ENCODE measurements at regions not wholly inside any gene's neighbourhood (a gene's known extent, or its start where the extent isn't known, plus 50 kb on each side); places are given as distances from the start of the nearest gene placed in this dataset.

- Histone ChIP-seq H3K4me3 (ENCODE audit: low read depth, low read length) (no peak overlapping the region), H3K27me3 (ENCODE audit: control insufficient read depth, insufficient read depth, low read length) (no peaks in the 10 kb centered on the region), H3K9ac (no peak overlapping the region), H3K36me3 (ENCODE audit: control insufficient read depth, insufficient read depth, low read length) (no peaks in the 10 kb centered on the region), H3K9me3 (ENCODE audit: control insufficient read depth, low read length) (no peaks in the 10 kb centered on the region), H3K27ac (no peak overlapping the region), H3K79me2 (no peaks in the 10 kb centered on the region), H2AFZ (no peak overlapping the region), H3K4me2 (ENCODE audit: low read length) (no peak overlapping the region), H3K4me1 (no peaks in the 10 kb centered on the region)
- no peak for TF ChIP-seq CTCF (IDR thresholded peaks at IDR 0.05)
Observed at GRCh38 chr3:22353126-22353525, 602.1 kb upstream of the ZNF385D start.

- no peak overlapping the region for H3K4me2 ChIP-seq (ENCODE audit: low read length)
- no peak for TF ChIP-seq CTCF (IDR thresholded peaks at IDR 0.05)
- no peak overlapping the region for H3K4me3 ChIP-seq (ENCODE audit: low read depth, low read length)
- no peaks in the 10 kb centered on the region for H3K9me3 ChIP-seq (ENCODE audit: control insufficient read depth, low read length)
- no peak overlapping the region for H3K27ac ChIP-seq
- no peak overlapping the region for H3K9ac ChIP-seq
- no peaks in the 10 kb centered on the region for H3K27me3 ChIP-seq (ENCODE audit: control insufficient read depth, insufficient read depth, low read length)
- no peaks in the 10 kb centered on the region for H3K4me1 ChIP-seq
- no peaks in the 10 kb centered on the region for H3K79me2 ChIP-seq
- no peaks in the 10 kb centered on the region for H3K36me3 ChIP-seq (ENCODE audit: control insufficient read depth, insufficient read depth, low read length)
- H2AFZ ChIP-seq, result no peak overlapping the region
Observed at GRCh38 chr3:22358334-22358733, 607.3 kb upstream of the ZNF385D start.

GRCh38 chr3:22360164-22360563, 609.2 kb upstream of the ZNF385D start:
- Histone ChIP-seq H3K79me2 (no peaks in the 10 kb centered on the region), H3K9ac (no peak overlapping the region), H2AFZ (no peak overlapping the region), H3K27me3 (ENCODE audit: control insufficient read depth, insufficient read depth, low read length) (no peaks in the 10 kb centered on the region), H3K4me3 (ENCODE audit: low read depth, low read length) (no peak overlapping the region), H3K36me3 (ENCODE audit: control insufficient read depth, insufficient read depth, low read length) (no peaks in the 10 kb centered on the region), H3K4me1 (no peaks in the 10 kb centered on the region), H3K4me2 (ENCODE audit: low read length) (no peak overlapping the region), H3K9me3 (ENCODE audit: control insufficient read depth, low read length) (no peaks in the 10 kb centered on the region), H3K27ac (no peak overlapping the region)
- TF ChIP-seq CTCF (IDR thresholded peaks at IDR 0.05), result no peak

- no peaks in the 10 kb centered on the region for H3K36me3 ChIP-seq (ENCODE audit: control insufficient read depth, insufficient read depth, low read length)
- H3K9me3 ChIP-seq (ENCODE audit: control insufficient read depth, low read length), result no peaks in the 10 kb centered on the region
- H3K4me2 ChIP-seq (ENCODE audit: low read length), result no peak overlapping the region
- H3K4me1 ChIP-seq, result no peaks in the 10 kb centered on the region
- H3K9ac ChIP-seq, result no peak overlapping the region
- H3K27ac ChIP-seq, result no peak overlapping the region
- TF ChIP-seq CTCF (IDR thresholded peaks at IDR 0.05), result no peak
- no peak overlapping the region for H3K4me3 ChIP-seq (ENCODE audit: low read depth, low read length)
- H2AFZ ChIP-seq, result no peak overlapping the region
- H3K27me3 ChIP-seq (ENCODE audit: control insufficient read depth, insufficient read depth, low read length), result no peaks in the 10 kb centered on the region
- H3K79me2 ChIP-seq, result no peaks in the 10 kb centered on the region
Observed at GRCh38 chr3:22360970-22361369, 610.0 kb upstream of the ZNF385D start.

- TF ChIP-seq CTCF (IDR thresholded peaks at IDR 0.05), result no peak
- H3K4me3 ChIP-seq (ENCODE audit: low read depth, low read length), result no peak overlapping the region
- H3K4me2 ChIP-seq (ENCODE audit: low read length), result no peak overlapping the region
- no peak overlapping the region for H2AFZ ChIP-seq
- H3K27me3 ChIP-seq (ENCODE audit: control insufficient read depth, insufficient read depth, low read length), result no peaks in the 10 kb centered on the region
- no peaks in the 10 kb centered on the region for H3K4me1 ChIP-seq
- H3K36me3 ChIP-seq (ENCODE audit: control insufficient read depth, insufficient read depth, low read length), result no peaks in the 10 kb centered on the region
- no peaks in the 10 kb centered on the region for H3K79me2 ChIP-seq
- H3K9ac ChIP-seq, result no peak overlapping the region
- no peak overlapping the region for H3K27ac ChIP-seq
- no peaks in the 10 kb centered on the region for H3K9me3 ChIP-seq (ENCODE audit: control insufficient read depth, low read length)
Observed at GRCh38 chr3:22361521-22361920, 610.5 kb upstream of the ZNF385D start.

All from parathyroid adenoma (tissue), 2 donors.